ENCODE measurements at regions not wholly inside any gene's neighbourhood (a gene's known extent, or its start where the extent isn't known, plus 50 kb on each side); places are given as distances from the start of the nearest gene placed in this dataset.

DNA sequence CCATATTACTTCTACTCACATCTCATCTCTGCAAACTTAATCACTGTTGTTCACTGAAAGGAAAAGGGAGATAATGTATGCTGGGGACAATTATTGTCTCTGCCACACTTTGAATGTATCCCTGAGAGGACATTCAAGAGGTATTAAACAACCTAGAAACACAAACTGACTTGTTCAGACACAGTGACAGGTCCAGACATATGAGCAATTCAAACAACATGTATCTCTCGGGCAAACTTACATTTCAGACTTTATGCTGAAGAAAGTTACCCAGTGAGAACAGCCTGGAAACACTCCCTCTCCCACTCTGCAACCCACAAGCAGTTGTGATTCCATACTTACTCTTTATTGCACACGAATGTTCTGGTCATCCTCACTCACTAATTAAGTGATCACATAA is 968.7 kb upstream of the SLC10A2 start:
- DNase-seq (ENCODE audit: low read depth), result no peak
- TF ChIP-seq, protein P1, sequence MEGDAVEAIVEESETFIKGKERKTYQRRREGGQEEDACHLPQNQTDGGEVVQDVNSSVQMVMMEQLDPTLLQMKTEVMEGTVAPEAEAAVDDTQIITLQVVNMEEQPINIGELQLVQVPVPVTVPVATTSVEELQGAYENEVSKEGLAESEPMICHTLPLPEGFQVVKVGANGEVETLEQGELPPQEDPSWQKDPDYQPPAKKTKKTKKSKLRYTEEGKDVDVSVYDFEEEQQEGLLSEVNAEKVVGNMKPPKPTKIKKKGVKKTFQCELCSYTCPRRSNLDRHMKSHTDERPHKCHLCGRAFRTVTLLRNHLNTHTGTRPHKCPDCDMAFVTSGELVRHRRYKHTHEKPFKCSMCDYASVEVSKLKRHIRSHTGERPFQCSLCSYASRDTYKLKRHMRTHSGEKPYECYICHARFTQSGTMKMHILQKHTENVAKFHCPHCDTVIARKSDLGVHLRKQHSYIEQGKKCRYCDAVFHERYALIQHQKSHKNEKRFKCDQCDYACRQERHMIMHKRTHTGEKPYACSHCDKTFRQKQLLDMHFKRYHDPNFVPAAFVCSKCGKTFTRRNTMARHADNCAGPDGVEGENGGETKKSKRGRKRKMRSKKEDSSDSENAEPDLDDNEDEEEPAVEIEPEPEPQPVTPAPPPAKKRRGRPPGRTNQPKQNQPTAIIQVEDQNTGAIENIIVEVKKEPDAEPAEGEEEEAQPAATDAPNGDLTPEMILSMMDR (IDR thresholded peaks at IDR 0.05; ENCODE audit: control insufficient read depth, insufficient read depth, low read depth, low read length, missing control alignments), result no peak
- H3K4me3 ChIP-seq (ENCODE audit: control insufficient read depth, low read depth, low read length), result no peak overlapping the region

DNA sequence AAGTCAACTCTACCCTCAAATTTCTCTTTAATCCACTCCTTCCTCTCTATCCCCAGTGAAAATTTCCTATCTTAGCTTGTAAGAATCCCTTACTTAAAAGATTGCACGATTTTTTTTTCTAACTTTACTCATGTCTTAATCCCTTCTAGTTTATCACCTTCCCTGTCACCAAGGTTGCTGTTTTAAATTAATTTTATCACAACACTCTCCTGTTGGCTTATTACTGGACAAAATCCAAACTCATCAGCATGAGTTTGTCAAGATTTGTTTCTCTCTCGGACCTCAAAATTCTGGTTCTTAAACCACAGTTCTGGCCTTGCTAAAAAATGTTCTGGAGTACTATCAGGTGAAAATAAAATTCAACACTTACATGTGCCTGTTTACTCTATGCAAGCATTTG is 959.1 kb upstream of the SLC10A2 start:
- DNase-seq (ENCODE audit: low read depth), result no peak
- TF ChIP-seq, protein P1 (IDR thresholded peaks at IDR 0.05; ENCODE audit: control insufficient read depth, insufficient read depth, low read depth, low read length, missing control alignments), result no peak
- H3K4me3 ChIP-seq (ENCODE audit: control insufficient read depth, low read depth, low read length), result no peak overlapping the region

DNA sequence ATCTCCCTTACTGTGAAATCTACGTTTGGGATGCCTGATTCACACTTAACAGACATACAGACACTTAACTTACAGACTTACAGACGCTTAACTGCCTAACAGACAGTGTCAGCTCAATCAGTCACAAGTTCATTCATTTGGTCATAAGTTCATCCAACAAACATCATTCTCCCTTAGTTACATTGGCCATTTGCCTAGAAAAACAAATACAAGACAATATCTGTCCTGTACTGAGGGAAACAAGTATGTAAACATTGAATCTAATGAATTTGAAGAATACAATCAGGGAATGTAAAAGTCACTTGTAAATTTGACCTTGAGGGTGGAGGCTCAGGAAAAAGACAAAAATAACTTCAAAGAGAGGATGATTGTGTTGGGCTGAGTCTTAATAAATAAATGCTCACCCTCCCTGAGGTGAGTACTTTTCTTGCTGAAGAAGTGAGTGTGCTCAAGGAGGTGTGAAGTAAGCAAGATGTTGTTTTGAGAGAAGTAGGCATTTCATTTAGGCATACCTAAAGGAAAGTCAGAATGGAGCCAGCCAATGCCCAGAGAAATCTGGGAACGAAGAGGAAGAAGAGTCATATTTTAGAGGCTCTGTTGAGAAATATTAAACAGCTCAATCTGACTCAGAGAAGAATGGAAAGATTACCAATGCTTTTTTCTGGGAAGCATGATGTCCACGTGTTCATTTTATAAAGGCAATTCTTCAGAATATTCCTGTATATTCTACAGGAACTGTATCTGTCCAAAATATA is 958.4 kb upstream of the SLC10A2 start:
- H3K4me3 ChIP-seq (ENCODE audit: control insufficient read depth, low read depth, low read length), result no peak overlapping the region
- no peak for DNase-seq (ENCODE audit: low read depth)
- TF ChIP-seq, protein P1 (IDR thresholded peaks at IDR 0.05; ENCODE audit: control insufficient read depth, insufficient read depth, low read depth, low read length, missing control alignments), result no peak

- TF ChIP-seq, protein P1 (IDR thresholded peaks at IDR 0.05; ENCODE audit: control insufficient read depth, insufficient read depth, low read depth, low read length, missing control alignments), result no peak
- no peak for DNase-seq (ENCODE audit: low read depth)
- no peak overlapping the region for H3K4me3 ChIP-seq (ENCODE audit: control insufficient read depth, low read depth, low read length)
These were observed 955.7 kb upstream of the SLC10A2 start for GRCh38 chr13:104021806-104022397.

GRCh38 chr13:104017317-104017716 is 951.1 kb upstream of the SLC10A2 start:
- TF ChIP-seq, protein P1 (IDR thresholded peaks at IDR 0.05; ENCODE audit: control insufficient read depth, insufficient read depth, low read depth, low read length, missing control alignments), result no peak
- DNase-seq (ENCODE audit: low read depth), result no peak
- no peak overlapping the region for H3K4me3 ChIP-seq (ENCODE audit: control insufficient read depth, low read depth, low read length)

DNA sequence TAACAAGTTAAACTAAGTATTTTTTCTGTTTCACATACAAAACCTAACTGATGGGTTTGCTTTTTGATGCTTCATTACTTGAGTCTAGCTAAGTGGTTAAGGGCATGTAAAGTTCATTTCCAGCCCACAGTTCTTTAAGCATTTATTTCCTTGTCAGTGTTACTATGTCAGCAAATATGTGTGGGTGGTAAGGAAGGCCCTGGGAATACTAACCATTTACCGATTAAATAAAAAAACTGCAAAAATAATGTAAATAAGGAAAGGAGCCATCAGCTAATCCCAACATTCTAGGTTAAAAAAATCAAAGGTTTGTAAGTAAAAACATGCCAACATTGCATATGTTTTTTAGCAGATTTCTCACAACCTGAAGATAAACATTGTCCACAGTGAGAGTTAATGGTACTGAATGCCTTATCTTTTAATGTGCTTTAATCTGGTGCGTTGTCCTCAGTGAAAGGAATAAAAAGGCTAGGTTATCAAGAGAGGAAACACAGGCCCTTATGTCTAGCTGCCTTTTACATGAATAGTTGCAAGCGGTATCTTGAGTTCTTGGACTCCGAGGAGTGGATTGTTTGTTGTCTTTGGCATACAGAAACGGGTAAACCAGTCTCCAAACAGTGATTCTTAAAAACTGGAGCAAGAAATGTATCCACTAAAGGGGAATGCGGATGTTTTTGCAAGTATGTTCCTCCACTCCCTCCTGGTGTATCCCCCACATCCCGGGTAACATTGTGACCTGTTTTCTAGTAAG is 949.6 kb upstream of the SLC10A2 start:
- TF ChIP-seq, protein P1 (IDR thresholded peaks at IDR 0.05; ENCODE audit: control insufficient read depth, insufficient read depth, low read depth, low read length, missing control alignments), result no peak
- no peak overlapping the region for H3K4me3 ChIP-seq (ENCODE audit: control insufficient read depth, low read depth, low read length)
- no peak for DNase-seq (ENCODE audit: low read depth)

Data from AG09309 (cell line).